Mesothelial cell of epicardium (in vitro differentiated cells): ENCODE measurements at regions not wholly inside any gene's neighbourhood (a gene's known extent, or its start where the extent isn't known, plus 50 kb on each side); places are given as distances from the start of the nearest gene placed in this dataset.

Experiments used
- DNase-seq, 2 experiments: peaks; one replicate each; pipeline ENCODE4 v3.0.0; 2021; ENCODE audit warnings: low spot score in 2 of 2; ENCODE audit not compliant: unreplicated experiment in 2 of 2
- H3K27ac Mint-ChIP-seq: 2 replicates; pipeline ENCODE4 v1.8.0; 2021; ENCODE audit warnings: mixed read lengths
- H3K27me3 Mint-ChIP-seq: 2 replicates; pipeline ENCODE4 v1.8.0; 2021; ENCODE audit warnings: low read depth, mixed read lengths
- H3K36me3 Mint-ChIP-seq: 2 replicates; pipeline ENCODE4 v1.8.0; 2021; ENCODE audit warnings: mixed read lengths
- H3K4me1 Mint-ChIP-seq: 2 replicates; pipeline ENCODE4 v1.8.0; 2021; ENCODE audit warnings: mixed read lengths
- H3K4me3 Mint-ChIP-seq: 2 replicates; pipeline ENCODE4 v1.8.0; 2021; ENCODE audit warnings: mild to moderate bottlenecking, moderate library complexity, mixed read lengths
- H3K9me3 Mint-ChIP-seq: 2 replicates; pipeline ENCODE4 v1.8.0; 2021; ENCODE audit warnings: mixed read lengths
- TF ChIP-seq, protein P1 (sequence below): fragments of 200-600 bp; sonication (generic); IDR thresholded peaks from one replicate; pipeline ENCODE4 v1.5.0; 2021; ENCODE audit warnings: antibody characterized with exemption; ENCODE audit not compliant: unreplicated experiment

- Mint-ChIP-seq H3K4me3 (no peak overlapping the region), H3K27ac (peak overlapping the region; percentile 31), H3K27me3 (peaks cover 1% of the 10 kb centered on the region)
These were observed 173.3 kb upstream of the NT5C1B start for GRCh38 chr2:18762667-18763066.

GRCh38 chr2:18754286-18754685 is 164.9 kb upstream of the NT5C1B start:
- H3K9me3 Mint-ChIP-seq: peaks cover 8% of the 10 kb centered on the region
- H3K36me3 Mint-ChIP-seq: peaks cover 2% of the 10 kb centered on the region
- H3K4me1 Mint-ChIP-seq: peaks cover 18% of the 10 kb centered on the region

More at GRCh38 chr2:18762667-18763066, 173.3 kb upstream of the NT5C1B start:
- TF ChIP-seq, protein P1, sequence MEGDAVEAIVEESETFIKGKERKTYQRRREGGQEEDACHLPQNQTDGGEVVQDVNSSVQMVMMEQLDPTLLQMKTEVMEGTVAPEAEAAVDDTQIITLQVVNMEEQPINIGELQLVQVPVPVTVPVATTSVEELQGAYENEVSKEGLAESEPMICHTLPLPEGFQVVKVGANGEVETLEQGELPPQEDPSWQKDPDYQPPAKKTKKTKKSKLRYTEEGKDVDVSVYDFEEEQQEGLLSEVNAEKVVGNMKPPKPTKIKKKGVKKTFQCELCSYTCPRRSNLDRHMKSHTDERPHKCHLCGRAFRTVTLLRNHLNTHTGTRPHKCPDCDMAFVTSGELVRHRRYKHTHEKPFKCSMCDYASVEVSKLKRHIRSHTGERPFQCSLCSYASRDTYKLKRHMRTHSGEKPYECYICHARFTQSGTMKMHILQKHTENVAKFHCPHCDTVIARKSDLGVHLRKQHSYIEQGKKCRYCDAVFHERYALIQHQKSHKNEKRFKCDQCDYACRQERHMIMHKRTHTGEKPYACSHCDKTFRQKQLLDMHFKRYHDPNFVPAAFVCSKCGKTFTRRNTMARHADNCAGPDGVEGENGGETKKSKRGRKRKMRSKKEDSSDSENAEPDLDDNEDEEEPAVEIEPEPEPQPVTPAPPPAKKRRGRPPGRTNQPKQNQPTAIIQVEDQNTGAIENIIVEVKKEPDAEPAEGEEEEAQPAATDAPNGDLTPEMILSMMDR: no peak
- DNase-seq: no peak
- peaks cover 17% of the 10 kb centered on the region for H3K9me3 Mint-ChIP-seq
- H3K4me1 Mint-ChIP-seq: peaks cover 18% of the 10 kb centered on the region
- peaks cover 5% of the 10 kb centered on the region for H3K36me3 Mint-ChIP-seq

GRCh38 chr2:18753722-18754121 is 164.4 kb upstream of the NT5C1B start:
- Mint-ChIP-seq H3K36me3 (peaks cover 2% of the 10 kb centered on the region), H3K4me1 (peaks cover 18% of the 10 kb centered on the region), H3K27me3 (peaks cover 8% of the 10 kb centered on the region), H3K9me3 (peaks cover 3% of the 10 kb centered on the region), H3K4me3 (no peak overlapping the region), H3K27ac (no peak overlapping the region)
- TF ChIP-seq, protein P1: no peak
- DNase-seq: no peak

More at GRCh38 chr2:18754286-18754685, 164.9 kb upstream of the NT5C1B start:
- DNase-seq: no peak
- no peak overlapping the region for H3K27ac Mint-ChIP-seq
- peaks cover 7% of the 10 kb centered on the region for H3K27me3 Mint-ChIP-seq
- TF ChIP-seq, protein P1: no peak
- no peak overlapping the region for H3K4me3 Mint-ChIP-seq

GRCh38 chr2:18752667-18753422 is 163.5 kb upstream of the NT5C1B start:
- Mint-ChIP-seq H3K27ac (no peak overlapping the region), H3K9me3 (peaks cover 3% of the 10 kb centered on the region)

GRCh38 chr2:18752022-18752493 is 162.7 kb upstream of the NT5C1B start:
- no peak for DNase-seq
- TF ChIP-seq, protein P1: no peak
- no peak overlapping the region for H3K4me3 Mint-ChIP-seq
- H3K27ac Mint-ChIP-seq: peak overlapping the region; percentile 9
- peaks cover 2% of the 10 kb centered on the region for H3K36me3 Mint-ChIP-seq
- H3K27me3 Mint-ChIP-seq: peaks cover 8% of the 10 kb centered on the region
- peaks cover 3% of the 10 kb centered on the region for H3K9me3 Mint-ChIP-seq
- peaks cover 18% of the 10 kb centered on the region for H3K4me1 Mint-ChIP-seq

More at GRCh38 chr2:18752667-18753422, 163.5 kb upstream of the NT5C1B start:
- peaks cover 18% of the 10 kb centered on the region for H3K4me1 Mint-ChIP-seq
- H3K36me3 Mint-ChIP-seq: peaks cover 2% of the 10 kb centered on the region
- no peak overlapping the region for H3K4me3 Mint-ChIP-seq
- H3K27me3 Mint-ChIP-seq: peaks cover 8% of the 10 kb centered on the region
- DNase-seq: no peak
- TF ChIP-seq, protein P1: no peak
